ENCODE measurements at regions not wholly inside any gene's neighbourhood (a gene's known extent, or its start where the extent isn't known, plus 50 kb on each side); places are given as distances from the start of the nearest gene placed in this dataset.

DNA sequence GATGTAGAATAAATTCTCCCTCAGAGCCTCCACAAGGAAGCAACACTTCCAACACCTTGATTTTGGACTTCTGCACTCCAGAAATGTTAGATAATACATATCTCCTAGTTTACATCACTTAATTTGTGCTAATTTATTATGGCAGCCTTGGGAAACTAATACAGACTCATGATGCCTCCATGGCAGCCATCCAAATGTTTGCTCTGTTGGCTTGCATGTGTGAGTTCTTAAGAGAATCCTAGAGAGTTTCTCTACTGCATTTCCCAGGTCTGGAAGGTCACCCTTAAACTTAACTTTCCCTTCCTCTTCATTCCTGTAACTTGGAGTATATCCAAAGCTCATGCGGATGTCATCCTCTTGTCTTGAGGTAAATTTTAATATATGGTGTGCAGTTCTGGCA, 956.1 kb downstream of the ADGRL3 start:
- TF ChIP-seq, protein P1, sequence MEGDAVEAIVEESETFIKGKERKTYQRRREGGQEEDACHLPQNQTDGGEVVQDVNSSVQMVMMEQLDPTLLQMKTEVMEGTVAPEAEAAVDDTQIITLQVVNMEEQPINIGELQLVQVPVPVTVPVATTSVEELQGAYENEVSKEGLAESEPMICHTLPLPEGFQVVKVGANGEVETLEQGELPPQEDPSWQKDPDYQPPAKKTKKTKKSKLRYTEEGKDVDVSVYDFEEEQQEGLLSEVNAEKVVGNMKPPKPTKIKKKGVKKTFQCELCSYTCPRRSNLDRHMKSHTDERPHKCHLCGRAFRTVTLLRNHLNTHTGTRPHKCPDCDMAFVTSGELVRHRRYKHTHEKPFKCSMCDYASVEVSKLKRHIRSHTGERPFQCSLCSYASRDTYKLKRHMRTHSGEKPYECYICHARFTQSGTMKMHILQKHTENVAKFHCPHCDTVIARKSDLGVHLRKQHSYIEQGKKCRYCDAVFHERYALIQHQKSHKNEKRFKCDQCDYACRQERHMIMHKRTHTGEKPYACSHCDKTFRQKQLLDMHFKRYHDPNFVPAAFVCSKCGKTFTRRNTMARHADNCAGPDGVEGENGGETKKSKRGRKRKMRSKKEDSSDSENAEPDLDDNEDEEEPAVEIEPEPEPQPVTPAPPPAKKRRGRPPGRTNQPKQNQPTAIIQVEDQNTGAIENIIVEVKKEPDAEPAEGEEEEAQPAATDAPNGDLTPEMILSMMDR (optimal IDR thresholded peaks at IDR 0.05 in 1 of 3, IDR thresholded peaks at IDR 0.05 in 1 of 3, conservative IDR thresholded peaks at IDR 0.05 in 1 of 3; ENCODE audit: extremely low read depth in 1 of 3, insufficient read depth in 2 of 3, low read length in 3 of 3) = no peak
- no peak for TF ChIP-seq EZH2 (IDR thresholded peaks at IDR 0.05; ENCODE audit: low read length)

All from keratinocyte (primary cell).